ENCODE measurements at regions not wholly inside any gene's neighbourhood (a gene's known extent, or its start where the extent isn't known, plus 50 kb on each side); places are given as distances from the start of the nearest gene placed in this dataset.

DNA sequence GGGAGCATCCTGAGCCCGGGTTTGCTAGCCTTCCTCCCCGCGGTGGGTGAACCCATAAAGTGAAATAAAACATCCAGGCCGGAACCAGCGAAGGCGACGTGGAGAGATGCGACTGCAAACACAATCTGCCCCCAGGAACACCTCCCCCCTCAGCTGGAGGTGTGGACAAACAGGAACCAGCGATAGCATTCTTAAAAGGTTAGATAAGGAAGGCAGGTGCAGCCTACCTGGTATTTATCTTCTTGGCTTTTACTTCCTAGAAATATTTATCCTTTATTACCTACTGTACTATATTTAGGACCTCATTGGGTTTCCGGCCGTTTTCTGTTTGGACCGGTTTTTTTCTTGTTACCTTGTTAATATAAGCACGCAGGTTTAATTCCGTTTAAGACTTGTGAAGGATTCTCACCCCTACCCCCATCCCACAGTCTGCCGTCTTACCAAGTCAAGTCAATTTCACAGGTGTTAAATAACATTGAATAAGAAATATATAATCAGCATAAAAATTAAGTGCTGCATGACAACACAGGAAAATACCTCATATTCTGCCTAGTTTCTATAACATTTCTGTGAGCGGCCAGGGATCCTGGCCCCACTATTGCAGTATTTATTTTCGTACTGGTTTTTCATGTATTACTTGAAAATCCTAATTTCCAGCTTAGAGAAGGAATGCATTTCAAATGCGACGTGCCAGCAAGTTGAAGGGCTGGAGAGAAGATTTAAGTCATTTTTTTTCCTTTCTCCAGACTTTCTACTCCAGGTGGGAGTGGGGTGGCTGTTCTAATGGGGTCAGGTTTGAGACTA is 224.0 kb upstream of the ID2 start:
- Histone ChIP-seq H3F3A (ENCODE audit: low read depth) (no peaks in the 10 kb centered on the region), H3K4me3 (no peak overlapping the region), H3K9ac (no peak overlapping the region), H3K9me3 (ENCODE audit: low read depth) (no peaks in the 10 kb centered on the region), H3K27ac (no peak overlapping the region), H3K79me2 (ENCODE audit: low read depth) (no peaks in the 10 kb centered on the region), H3K4me1 (no peaks in the 10 kb centered on the region), H3K4me2 (no peak overlapping the region), H4K20me1 (ENCODE audit: low read depth) (no peaks in the 10 kb centered on the region), H3K27me3 (no peaks in the 10 kb centered on the region), H2AFZ (replicated peaks) (no peak overlapping the region), H3K36me3 (no peaks in the 10 kb centered on the region)
- peaks cover 5% of the 10 kb centered on the region for H3K9me3 Mint-ChIP-seq
- peaks cover 11% of the 10 kb centered on the region for H3K27me3 Mint-ChIP-seq (ENCODE audit: insufficient read depth, low read depth)
- TF ChIP-seq EZH2 (IDR thresholded peaks at IDR 0.05) = no peak
- TF ChIP-seq, protein P1, sequence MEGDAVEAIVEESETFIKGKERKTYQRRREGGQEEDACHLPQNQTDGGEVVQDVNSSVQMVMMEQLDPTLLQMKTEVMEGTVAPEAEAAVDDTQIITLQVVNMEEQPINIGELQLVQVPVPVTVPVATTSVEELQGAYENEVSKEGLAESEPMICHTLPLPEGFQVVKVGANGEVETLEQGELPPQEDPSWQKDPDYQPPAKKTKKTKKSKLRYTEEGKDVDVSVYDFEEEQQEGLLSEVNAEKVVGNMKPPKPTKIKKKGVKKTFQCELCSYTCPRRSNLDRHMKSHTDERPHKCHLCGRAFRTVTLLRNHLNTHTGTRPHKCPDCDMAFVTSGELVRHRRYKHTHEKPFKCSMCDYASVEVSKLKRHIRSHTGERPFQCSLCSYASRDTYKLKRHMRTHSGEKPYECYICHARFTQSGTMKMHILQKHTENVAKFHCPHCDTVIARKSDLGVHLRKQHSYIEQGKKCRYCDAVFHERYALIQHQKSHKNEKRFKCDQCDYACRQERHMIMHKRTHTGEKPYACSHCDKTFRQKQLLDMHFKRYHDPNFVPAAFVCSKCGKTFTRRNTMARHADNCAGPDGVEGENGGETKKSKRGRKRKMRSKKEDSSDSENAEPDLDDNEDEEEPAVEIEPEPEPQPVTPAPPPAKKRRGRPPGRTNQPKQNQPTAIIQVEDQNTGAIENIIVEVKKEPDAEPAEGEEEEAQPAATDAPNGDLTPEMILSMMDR (IDR thresholded peaks at IDR 0.05) = no peak
- no peak for TF ChIP-seq EZH2phosphoT487 (IDR thresholded peaks at IDR 0.05)
- no peak overlapping the region for H3K4me3 Mint-ChIP-seq
- H3K36me3 Mint-ChIP-seq = no peaks in the 10 kb centered on the region
- peak overlapping the region; percentile 54 for H3K27ac Mint-ChIP-seq
- no peak for DNase-seq (ENCODE audit: low spot score)
- peaks cover 20% of the 10 kb centered on the region for H3K4me1 Mint-ChIP-seq

DNA sequence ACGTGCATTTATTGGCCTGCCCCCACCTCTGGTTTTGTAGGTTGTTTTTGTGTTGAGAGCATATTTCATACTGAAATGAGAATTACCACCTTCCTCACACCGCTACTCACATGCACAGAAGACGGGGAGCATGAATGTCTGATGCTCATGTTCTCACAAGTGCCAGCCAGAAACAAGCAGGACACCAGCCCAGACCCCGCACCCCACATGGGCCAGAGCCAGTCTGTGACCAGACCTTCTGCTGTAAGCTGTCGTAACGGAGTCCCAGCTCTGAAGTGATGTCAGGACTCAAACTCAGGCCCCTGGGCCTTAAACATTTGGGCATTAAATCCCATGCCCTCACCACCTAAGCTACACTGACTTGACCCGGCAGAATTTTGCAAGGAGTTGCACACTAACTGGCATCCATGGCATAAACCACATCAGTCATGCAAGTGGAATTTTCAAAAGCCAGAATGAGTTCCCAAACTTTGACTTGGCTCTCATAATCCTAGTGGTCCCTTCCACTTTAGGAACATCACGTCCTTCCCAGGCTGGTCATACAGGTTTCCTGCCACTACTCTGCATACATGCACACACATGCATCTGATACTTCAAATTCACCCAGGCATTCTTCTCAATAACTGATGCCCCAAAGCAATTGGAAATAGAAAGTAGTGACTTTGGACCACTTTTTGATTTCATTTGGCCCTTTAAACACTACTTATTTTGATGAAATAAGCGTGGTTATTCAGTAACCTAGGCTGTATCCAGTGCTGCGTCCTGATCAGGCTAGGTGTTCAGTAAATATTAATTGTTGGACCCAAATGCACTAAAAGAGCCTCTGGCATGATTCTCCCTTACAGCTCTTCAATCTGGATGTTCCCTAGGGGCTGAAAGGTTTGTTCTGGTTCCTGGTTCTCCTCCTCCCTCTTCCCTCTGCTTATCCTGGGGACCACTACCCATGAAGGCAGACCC is 223.1 kb upstream of the ID2 start:
- no peaks in the 10 kb centered on the region for H3K36me3 ChIP-seq
- no peaks in the 10 kb centered on the region for H3K4me1 ChIP-seq
- H3K27me3 ChIP-seq = no peaks in the 10 kb centered on the region
- Mint-ChIP-seq H3K27ac (no peak overlapping the region), H3K9me3 (peaks cover 5% of the 10 kb centered on the region), H3K27me3 (ENCODE audit: insufficient read depth, low read depth) (peaks cover 11% of the 10 kb centered on the region), H3K4me1 (peaks cover 20% of the 10 kb centered on the region), H3K4me3 (no peak overlapping the region), H3K36me3 (no peaks in the 10 kb centered on the region)
- TF ChIP-seq, protein P1 (IDR thresholded peaks at IDR 0.05) = no peak
- TF ChIP-seq EZH2 (IDR thresholded peaks at IDR 0.05) (no peak), EZH2phosphoT487 (IDR thresholded peaks at IDR 0.05) (no peak)
- H4K20me1 ChIP-seq (ENCODE audit: low read depth) = no peaks in the 10 kb centered on the region
- no peaks in the 10 kb centered on the region for H3F3A ChIP-seq (ENCODE audit: low read depth)
- DNase-seq (ENCODE audit: low spot score) = no peak
- H3K9ac ChIP-seq = no peak overlapping the region
- H3K79me2 ChIP-seq (ENCODE audit: low read depth) = no peaks in the 10 kb centered on the region
- no peaks in the 10 kb centered on the region for H3K9me3 ChIP-seq (ENCODE audit: low read depth)
- H3K4me3 ChIP-seq = no peak overlapping the region
- H3K27ac ChIP-seq = no peak overlapping the region
- H3K4me2 ChIP-seq = no peak overlapping the region
- H2AFZ ChIP-seq (replicated peaks) = no peak overlapping the region

DNA sequence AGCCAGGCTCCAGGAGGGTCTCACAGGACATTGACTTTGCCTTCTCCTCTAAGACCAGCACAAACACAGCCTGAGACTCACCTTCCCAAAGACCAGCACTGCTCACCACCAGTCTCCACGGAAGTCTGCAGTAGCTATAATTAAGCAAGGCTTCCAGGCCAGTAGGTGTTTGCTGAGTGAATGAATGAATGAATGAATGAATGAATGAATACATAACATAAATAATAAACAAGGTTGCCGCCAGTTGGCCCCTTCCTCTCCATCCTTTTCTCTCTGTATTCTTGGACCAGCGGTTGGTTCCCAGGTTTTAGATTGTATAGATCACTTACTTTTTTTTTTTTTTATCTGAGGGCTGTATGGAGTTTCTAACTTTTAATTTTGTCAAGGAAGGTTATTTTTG is 222.4 kb upstream of the ID2 start:
- no peak overlapping the region for H3K9ac ChIP-seq
- no peaks in the 10 kb centered on the region for H3K9me3 ChIP-seq (ENCODE audit: low read depth)
- Mint-ChIP-seq H3K9me3 (peaks cover 5% of the 10 kb centered on the region), H3K4me3 (no peak overlapping the region), H3K36me3 (no peaks in the 10 kb centered on the region), H3K27me3 (ENCODE audit: insufficient read depth, low read depth) (peaks cover 11% of the 10 kb centered on the region), H3K4me1 (peaks cover 20% of the 10 kb centered on the region), H3K27ac (no peak overlapping the region)
- no peak overlapping the region for H3K4me3 ChIP-seq
- H3K4me1 ChIP-seq = no peaks in the 10 kb centered on the region
- no peak overlapping the region for H2AFZ ChIP-seq (replicated peaks)
- no peak overlapping the region for H3K4me2 ChIP-seq
- H3K79me2 ChIP-seq (ENCODE audit: low read depth) = no peaks in the 10 kb centered on the region
- H3K27me3 ChIP-seq = no peaks in the 10 kb centered on the region
- no peaks in the 10 kb centered on the region for H3K36me3 ChIP-seq
- no peak for TF ChIP-seq EZH2 (IDR thresholded peaks at IDR 0.05)
- TF ChIP-seq, protein P1 (IDR thresholded peaks at IDR 0.05) = no peak
- TF ChIP-seq EZH2phosphoT487 (IDR thresholded peaks at IDR 0.05) = no peak
- no peak for DNase-seq (ENCODE audit: low spot score)
- H4K20me1 ChIP-seq (ENCODE audit: low read depth) = no peaks in the 10 kb centered on the region
- H3K27ac ChIP-seq = no peak overlapping the region
- no peaks in the 10 kb centered on the region for H3F3A ChIP-seq (ENCODE audit: low read depth)
